OCI-LY7 (cell line): ENCODE measurements at regions not wholly inside any gene's neighbourhood (a gene's known extent, or its start where the extent isn't known, plus 50 kb on each side); places are given as distances from the start of the nearest gene placed in this dataset.

ENCODE experiments used
- BruUV-seq: library from RNA; stranded (reverse); fragments of 400-500 nt; replicated peaks from 2 replicates; lab custom pipeline; 2021; lab: Mats Ljungman, UMichigan
- CTCF ChIA-PET: fragments of 300-600 bp; sonication (Branson Sonifier 250); formaldehyde crosslinking; loops from one replicate; lab custom pipeline; 2022; ENCODE audit warnings: antibody characterized with exemption; ENCODE audit not compliant: unreplicated experiment; lab: Charles Lee
- POLR2A ChIA-PET: fragments of 300-600 bp; sonication (Branson Sonifier 250); formaldehyde crosslinking; loops from one replicate; lab custom pipeline; 2022; ENCODE audit warnings: antibody characterized with exemption; lab: Charles Lee
- DNase-seq: peaks from one replicate; pipeline ENCODE4 v3.0.0-alpha.2; 2015; ENCODE audit warnings: low spot score
- H2AFZ ChIP-seq: fragments of 200-600 bp; sonication (generic), shearing (Covaris generic); 2 replicates; pipeline ENCODE4 v1.6.1; 2014; ENCODE audit warnings: mild to moderate bottlenecking, antibody characterized with exemption, low read length, moderate library complexity
- H3K27ac ChIP-seq: fragments of 200-600 bp; sonication (generic); 2 replicates; pipeline ENCODE4 v1.5.1; 2014; ENCODE audit warnings: mixed run types, low read depth, mild to moderate bottlenecking, moderate library complexity, low read length, inconsistent platforms; ENCODE audit not compliant: poor library complexity, severe bottlenecking
- H3K36me3 ChIP-seq: fragments of 200-600 bp; sonication (generic); 2 replicates; pipeline ENCODE4 v1.6.1; 2014; ENCODE audit warnings: mild to moderate bottlenecking, antibody characterized with exemption, low read length, moderate library complexity, mixed read lengths; ENCODE audit not compliant: insufficient read depth
- H3K4me1 ChIP-seq: fragments of 200-600 bp; sonication (generic); 2 replicates; pipeline ENCODE4 v1.5.1; 2014; ENCODE audit warnings: mild to moderate bottlenecking, low read length; ENCODE audit not compliant: insufficient read depth, poor library complexity, severe bottlenecking
- H3K4me2 ChIP-seq: fragments of 200-600 bp; sonication (generic); 2 replicates; pipeline ENCODE4 v1.6.1; 2014; ENCODE audit warnings: mild to moderate bottlenecking, low read length
- H3K4me3 ChIP-seq: fragments of 200-600 bp; sonication (generic); 2 replicates; pipeline ENCODE4 v1.5.1; 2014; ENCODE audit warnings: mild to moderate bottlenecking, low read depth, low read length; ENCODE audit not compliant: poor library complexity, severe bottlenecking
- H3K79me2 ChIP-seq: fragments of 200-600 bp; sonication (generic); 2 replicates; pipeline ENCODE4 v1.6.1; 2016; ENCODE audit warnings: low read depth, mild to moderate bottlenecking, low read length, moderate library complexity, mixed read lengths; ENCODE audit not compliant: insufficient read depth
- H3K9me2 ChIP-seq: fragments of 200-600 bp; sonication (generic); 2 replicates; pipeline ENCODE4 v1.6.1; 2016; ENCODE audit warnings: mild to moderate bottlenecking, low read length, mixed read lengths; ENCODE audit not compliant: insufficient read depth
- H3K9me3 ChIP-seq: fragments of 200-600 bp; sonication (generic); 2 replicates; pipeline ENCODE4 v1.6.1; 2014; ENCODE audit warnings: mild to moderate bottlenecking, mixed run types, low read length, mixed read lengths
- H4K20me1 ChIP-seq: fragments of 200-600 bp; sonication (generic); 2 replicates; pipeline ENCODE4 v1.6.1; 2014; ENCODE audit warnings: mild to moderate bottlenecking, antibody characterized with exemption, low read length, moderate library complexity, mixed read lengths; ENCODE audit not compliant: insufficient read depth
- EZH2phosphoT487 ChIP-seq: fragments of 200-600 bp; sonication (generic); IDR thresholded peaks from 2 replicates; pipeline ENCODE4 v1.6.1; 2018; ENCODE audit warnings: low read depth, borderline replicate concordance, mild to moderate bottlenecking, mixed run types, antibody characterized with exemption, low read length, moderate library complexity, mixed read lengths
- intact Hi-C: fragments of 100-400 bp; cut with micrococcal nuclease; formaldehyde crosslinking; loops from one replicate; pipeline ENCODE4 v1.10.0; 2022; ENCODE audit not compliant: unreplicated experiment
- TF ChIP-seq, protein P1 (sequence below): fragments of 200-600 bp; sonication (generic); conservative IDR thresholded peaks from 2 replicates; pipeline ENCODE4 v1.5.1; 2014; ENCODE audit warnings: mild to moderate bottlenecking, antibody characterized with exemption, low read length, moderate library complexity, mixed read lengths

DNA sequence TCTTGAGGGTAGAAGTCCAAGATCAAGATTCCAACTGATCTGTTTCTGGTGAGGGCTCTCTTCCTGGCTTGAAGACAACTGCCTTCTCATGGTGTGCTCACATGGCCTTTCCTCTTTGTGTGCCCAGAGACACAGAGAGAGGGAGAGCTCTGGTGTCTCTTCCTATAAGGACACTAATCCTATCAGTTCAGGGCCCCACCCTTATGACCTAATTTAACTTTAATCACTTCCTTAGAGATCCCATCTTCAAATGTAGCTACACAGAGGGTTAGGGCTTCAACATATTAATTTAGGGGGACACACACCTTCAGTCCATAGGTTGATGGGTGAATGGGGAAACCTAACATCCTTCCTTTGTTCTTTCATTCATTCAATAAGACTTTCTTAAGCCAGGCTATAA, 144.6 kb downstream of the MN1 start:
- POLR2A ChIA-PET: no interaction called here
- CTCF ChIA-PET: no interaction called here
- H3K4me3 ChIP-seq: no peak overlapping the region
- no peaks in the 10 kb centered on the region for H3K9me2 ChIP-seq
- no TSS peak for BruUV-seq
- TF ChIP-seq, protein P1, sequence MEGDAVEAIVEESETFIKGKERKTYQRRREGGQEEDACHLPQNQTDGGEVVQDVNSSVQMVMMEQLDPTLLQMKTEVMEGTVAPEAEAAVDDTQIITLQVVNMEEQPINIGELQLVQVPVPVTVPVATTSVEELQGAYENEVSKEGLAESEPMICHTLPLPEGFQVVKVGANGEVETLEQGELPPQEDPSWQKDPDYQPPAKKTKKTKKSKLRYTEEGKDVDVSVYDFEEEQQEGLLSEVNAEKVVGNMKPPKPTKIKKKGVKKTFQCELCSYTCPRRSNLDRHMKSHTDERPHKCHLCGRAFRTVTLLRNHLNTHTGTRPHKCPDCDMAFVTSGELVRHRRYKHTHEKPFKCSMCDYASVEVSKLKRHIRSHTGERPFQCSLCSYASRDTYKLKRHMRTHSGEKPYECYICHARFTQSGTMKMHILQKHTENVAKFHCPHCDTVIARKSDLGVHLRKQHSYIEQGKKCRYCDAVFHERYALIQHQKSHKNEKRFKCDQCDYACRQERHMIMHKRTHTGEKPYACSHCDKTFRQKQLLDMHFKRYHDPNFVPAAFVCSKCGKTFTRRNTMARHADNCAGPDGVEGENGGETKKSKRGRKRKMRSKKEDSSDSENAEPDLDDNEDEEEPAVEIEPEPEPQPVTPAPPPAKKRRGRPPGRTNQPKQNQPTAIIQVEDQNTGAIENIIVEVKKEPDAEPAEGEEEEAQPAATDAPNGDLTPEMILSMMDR: no peak
- TF ChIP-seq EZH2phosphoT487: no peak
- H3K79me2 ChIP-seq: no peaks in the 10 kb centered on the region
- no peaks in the 10 kb centered on the region for H4K20me1 ChIP-seq
- no peaks in the 10 kb centered on the region for H3K36me3 ChIP-seq
- H3K9me3 ChIP-seq: no peaks in the 10 kb centered on the region
- H3K4me1 ChIP-seq: no peaks in the 10 kb centered on the region
- intact Hi-C loops: no loop called here
- no peak overlapping the region for H3K4me2 ChIP-seq
- no peak overlapping the region for H2AFZ ChIP-seq
- H3K27ac ChIP-seq: no peak overlapping the region
- no peak for DNase-seq

DNA sequence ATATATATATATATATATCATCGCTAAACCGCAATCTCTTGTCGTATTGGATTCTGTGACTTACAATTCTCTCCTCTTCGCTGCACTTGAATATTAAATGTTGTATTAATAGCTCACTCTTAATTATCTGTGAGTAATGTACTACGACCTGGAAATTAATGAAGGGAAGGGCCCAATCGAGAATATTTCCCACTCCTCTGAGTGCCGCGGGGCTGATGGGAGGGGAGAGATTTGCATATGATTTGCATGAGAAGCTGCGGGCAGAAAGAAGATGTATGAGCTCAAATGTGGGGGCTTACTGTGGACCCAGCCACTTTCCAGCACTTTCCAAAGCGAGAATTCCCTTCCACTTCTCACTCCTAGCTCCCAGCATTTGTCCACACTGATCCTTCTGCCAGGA, 141.2 kb downstream of the MN1 start:
- Histone ChIP-seq H3K9me3 (no peaks in the 10 kb centered on the region), H3K27ac (no peak overlapping the region), H3K9me2 (no peaks in the 10 kb centered on the region), H3K36me3 (no peaks in the 10 kb centered on the region), H3K79me2 (no peaks in the 10 kb centered on the region), H2AFZ (no peak overlapping the region), H3K4me3 (no peak overlapping the region), H3K4me1 (no peaks in the 10 kb centered on the region), H4K20me1 (no peaks in the 10 kb centered on the region), H3K4me2 (no peak overlapping the region)
- ChIA-PET CTCF (no interaction called here), POLR2A (interaction anchor here (1.2 kb wide), 1 partner anchor 48 kb away, joined by 4 read pairs; no protein-coding TSS in a partner anchor)
- no TSS peak for BruUV-seq
- TF ChIP-seq, protein P1: no peak
- TF ChIP-seq EZH2phosphoT487: no peak
- intact Hi-C loops: no loop called here
- no peak for DNase-seq

DNA sequence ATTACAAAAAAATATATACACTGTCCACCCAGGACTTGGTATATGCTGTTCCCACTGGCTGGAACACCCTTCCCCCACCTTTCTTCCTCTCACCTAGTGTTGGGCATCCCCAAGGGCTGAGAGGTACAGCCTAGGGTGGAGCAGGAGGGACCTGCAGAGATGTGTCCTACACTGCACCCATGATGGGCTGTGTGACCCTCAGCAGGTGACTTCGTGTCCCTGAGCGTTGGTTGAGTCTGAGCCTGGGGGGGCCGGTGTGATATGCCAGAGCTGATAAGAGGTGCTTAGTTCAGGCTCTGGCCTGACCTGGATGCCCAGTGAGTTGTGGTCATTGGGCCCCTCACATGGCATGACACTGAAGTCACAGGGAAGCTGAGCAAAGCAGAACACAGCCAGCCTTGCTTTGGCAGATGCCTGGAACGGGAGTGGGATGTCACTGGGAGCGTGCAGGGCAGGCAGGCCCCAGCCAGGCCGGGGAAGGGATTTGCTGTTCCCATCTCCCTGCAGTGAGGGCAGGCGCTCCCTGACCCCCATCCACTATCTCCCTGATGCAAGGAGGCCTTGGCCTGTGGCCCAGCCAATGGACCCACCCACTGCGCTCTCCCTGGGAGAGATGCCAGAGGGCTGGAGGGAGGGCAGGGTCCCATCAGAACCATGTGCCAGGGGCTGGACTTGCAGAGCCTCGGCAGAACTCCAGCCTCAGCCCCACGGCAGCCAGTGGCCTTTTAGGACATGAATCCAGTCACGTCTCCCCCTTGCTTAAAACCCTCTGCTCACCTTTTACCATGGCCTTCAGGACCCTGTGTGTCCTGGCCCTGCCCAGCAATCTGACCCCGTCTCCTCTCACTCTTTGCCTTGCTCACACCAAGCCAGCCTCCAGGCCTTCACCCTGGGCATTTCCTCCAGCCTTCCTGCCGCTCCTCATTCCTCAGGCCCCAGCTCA, 138.9 kb downstream of the MN1 start:
- no peaks in the 10 kb centered on the region for H3K79me2 ChIP-seq
- no peaks in the 10 kb centered on the region for H4K20me1 ChIP-seq
- no peak for DNase-seq
- no peak overlapping the region for H2AFZ ChIP-seq
- H3K36me3 ChIP-seq: no peaks in the 10 kb centered on the region
- ChIA-PET POLR2A (no interaction called here), CTCF (no interaction called here)
- no peaks in the 10 kb centered on the region for H3K4me1 ChIP-seq
- H3K4me2 ChIP-seq: no peak overlapping the region
- TF ChIP-seq EZH2phosphoT487: no peak
- TF ChIP-seq, protein P1: no peak
- no peak overlapping the region for H3K27ac ChIP-seq
- intact Hi-C loops: no loop called here
- H3K9me2 ChIP-seq: no peaks in the 10 kb centered on the region
- no peak overlapping the region for H3K4me3 ChIP-seq
- no TSS peak for BruUV-seq
- peaks cover 4% of the 10 kb centered on the region; the same call in 1 of the 2 replicates for H3K9me3 ChIP-seq
